NCI-H2171 (cell line): ENCODE measurements at regions not wholly inside any gene's neighbourhood (a gene's known extent, or its start where the extent isn't known, plus 50 kb on each side); places are given as distances from the start of the nearest gene placed in this dataset.

Experiments
- DNase-seq: peaks from one replicate; lab custom pipeline; 2025; lab: John Stamatoyannopoulos, UW

GRCh38 chr3:177818712-177819240, 621.5 kb upstream of the TBL1XR1 start:
- no peak for DNase-seq

- no peak for DNase-seq
Measured at GRCh38 chr3:177820683-177821316, 623.5 kb upstream of the TBL1XR1 start.

- no peak for DNase-seq
Measured at GRCh38 chr3:177822681-177823096, 625.4 kb upstream of the TBL1XR1 start.

- no peak for DNase-seq
Measured at GRCh38 chr3:177823701-177824189, 626.5 kb upstream of the TBL1XR1 start.

GRCh38 chr3:177824190-177824786, 627.0 kb upstream of the TBL1XR1 start:
- no peak for DNase-seq

- no peak for DNase-seq
Measured at GRCh38 chr3:177824841-177825240, 627.6 kb upstream of the TBL1XR1 start.

GRCh38 chr3:177826253-177826652, 629.0 kb upstream of the TBL1XR1 start:
- no peak for DNase-seq

GRCh38 chr3:177827511-177828207, 630.4 kb upstream of the TBL1XR1 start:
- DNase-seq, result no peak

GRCh38 chr3:177828208-177828565, 630.9 kb upstream of the TBL1XR1 start:
- no peak for DNase-seq

- no peak for DNase-seq
Measured at GRCh38 chr3:177830411-177830849, 633.1 kb upstream of the TBL1XR1 start.

- DNase-seq, result no peak
Measured at GRCh38 chr3:177831361-177831760, 634.1 kb upstream of the TBL1XR1 start.

- no peak for DNase-seq
Measured at GRCh38 chr3:177832880-177833279, 635.6 kb upstream of the TBL1XR1 start.

GRCh38 chr3:177833332-177833731, 636.0 kb upstream of the TBL1XR1 start:
- DNase-seq, result peak; percentile 62

GRCh38 chr3:177835008-177835407, 637.7 kb upstream of the TBL1XR1 start:
- DNase-seq, result no peak

GRCh38 chr3:177835917-177836316, 638.6 kb upstream of the TBL1XR1 start:
- no peak for DNase-seq

- no peak for DNase-seq
Measured at GRCh38 chr3:177836671-177837070, 639.4 kb upstream of the TBL1XR1 start.

- DNase-seq, result peak; percentile 6
Measured at GRCh38 chr3:177837951-177838655, 640.8 kb upstream of the TBL1XR1 start.

GRCh38 chr3:177838766-177839350, 641.6 kb upstream of the TBL1XR1 start:
- no peak for DNase-seq

- no peak for DNase-seq
Measured at GRCh38 chr3:177842302-177842701, 645.0 kb upstream of the TBL1XR1 start.

GRCh38 chr3:177842743-177843734, 645.8 kb upstream of the TBL1XR1 start:
- no peak for DNase-seq
